Thoracic aorta (tissue), 2 donors: ENCODE measurements at regions not wholly inside any gene's neighbourhood (a gene's known extent, or its start where the extent isn't known, plus 50 kb on each side); places are given as distances from the start of the nearest gene placed in this dataset.

Experiments used
- ATAC-seq: fragments of 150-250 bp; one replicate; pipeline ENCODE4 v1.8.0; 2017; ENCODE audit warnings: low read depth; ENCODE audit not compliant: insufficient number of reproducible peaks, low FRiP score
- DNase-seq: peaks from one replicate; pipeline ENCODE4 v3.0.0-alpha.2; 2020; ENCODE audit warnings: low spot score
- H3K27ac ChIP-seq, 2 donors: fragments of 200-600 bp; sonication (generic); 1 replicate in 1 of 2; 2 replicates in 1 of 2; pipeline ENCODE4 v1.5.1; 2016; ENCODE audit warnings: mild to moderate bottlenecking in 2 of 2, moderate library complexity in 2 of 2
- H3K27me3 ChIP-seq: fragments of 200-600 bp; sonication (generic); replicated peaks from 2 replicates; pipeline ENCODE4 v1.6.0; 2016; ENCODE audit warnings: mild to moderate bottlenecking; ENCODE audit not compliant: insufficient read depth
- H3K36me3 ChIP-seq: fragments of 200-600 bp; sonication (generic); one replicate; pipeline ENCODE4 v1.5.1; 2016
- H3K4me1 ChIP-seq, 2 donors: fragments of 200-600 bp; sonication (generic); 1 replicate in 1 of 2; 2 replicates in 1 of 2; pipeline versions ENCODE4 v1.5.1 to v1.6.0; 2016; ENCODE audit warnings: low read depth in 2 of 2, mild to moderate bottlenecking in 1 of 2; ENCODE audit not compliant: control insufficient read depth in 1 of 2
- H3K4me3 ChIP-seq: fragments of 200-600 bp; sonication (generic); 2 replicates; pipeline ENCODE4 v1.5.1; 2016; ENCODE audit warnings: mild to moderate bottlenecking
- H3K9me3 ChIP-seq: fragments of 200-600 bp; sonication (generic); 2 replicates; pipeline ENCODE4 v1.5.1; 2016
- TF ChIP-seq, protein P1 (sequence below): fragments of 200-600 bp; sonication (generic); IDR thresholded peaks from one replicate; pipeline ENCODE4 v1.5.1; 2019; ENCODE audit warnings: antibody characterized with exemption

GRCh38 chr5:82661933-82662332 lies 383.8 kb upstream of the RPS23 start:
- H3K27me3 ChIP-seq, result no peaks in the 10 kb centered on the region
- peaks cover 0 to 22% of the 10 kb centered on the region in 2 donors for H3K4me1 ChIP-seq
- H3K4me3 ChIP-seq, result no peak overlapping the region
- H3K27ac ChIP-seq, result no peak overlapping the region
- no peaks in the 10 kb centered on the region for H3K36me3 ChIP-seq
- ATAC-seq, result no peak
- no peak for DNase-seq
- H3K9me3 ChIP-seq, result no peaks in the 10 kb centered on the region
- TF ChIP-seq, protein P1, sequence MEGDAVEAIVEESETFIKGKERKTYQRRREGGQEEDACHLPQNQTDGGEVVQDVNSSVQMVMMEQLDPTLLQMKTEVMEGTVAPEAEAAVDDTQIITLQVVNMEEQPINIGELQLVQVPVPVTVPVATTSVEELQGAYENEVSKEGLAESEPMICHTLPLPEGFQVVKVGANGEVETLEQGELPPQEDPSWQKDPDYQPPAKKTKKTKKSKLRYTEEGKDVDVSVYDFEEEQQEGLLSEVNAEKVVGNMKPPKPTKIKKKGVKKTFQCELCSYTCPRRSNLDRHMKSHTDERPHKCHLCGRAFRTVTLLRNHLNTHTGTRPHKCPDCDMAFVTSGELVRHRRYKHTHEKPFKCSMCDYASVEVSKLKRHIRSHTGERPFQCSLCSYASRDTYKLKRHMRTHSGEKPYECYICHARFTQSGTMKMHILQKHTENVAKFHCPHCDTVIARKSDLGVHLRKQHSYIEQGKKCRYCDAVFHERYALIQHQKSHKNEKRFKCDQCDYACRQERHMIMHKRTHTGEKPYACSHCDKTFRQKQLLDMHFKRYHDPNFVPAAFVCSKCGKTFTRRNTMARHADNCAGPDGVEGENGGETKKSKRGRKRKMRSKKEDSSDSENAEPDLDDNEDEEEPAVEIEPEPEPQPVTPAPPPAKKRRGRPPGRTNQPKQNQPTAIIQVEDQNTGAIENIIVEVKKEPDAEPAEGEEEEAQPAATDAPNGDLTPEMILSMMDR, result no peak

- H3K27ac ChIP-seq, result no peak overlapping the region
- H3K36me3 ChIP-seq, result no peaks in the 10 kb centered on the region
- H3K27me3 ChIP-seq, result no peaks in the 10 kb centered on the region
- no peaks in the 10 kb centered on the region for H3K9me3 ChIP-seq
- TF ChIP-seq, protein P1, result no peak
- peaks cover 0 to 27% of the 10 kb centered on the region in 2 donors for H3K4me1 ChIP-seq
- no peak overlapping the region for H3K4me3 ChIP-seq
- ATAC-seq (no peak), DNase-seq (no peak)
Measured at GRCh38 chr5:82661462-82661861, 383.3 kb upstream of the RPS23 start.

GRCh38 chr5:82659115-82659514 lies 381.0 kb upstream of the RPS23 start:
- ATAC-seq, result no peak
- H3K27me3 ChIP-seq, result no peaks in the 10 kb centered on the region
- no peak overlapping the region for H3K27ac ChIP-seq
- H3K9me3 ChIP-seq, result no peaks in the 10 kb centered on the region
- TF ChIP-seq, protein P1, result no peak
- no peaks in the 10 kb centered on the region for H3K36me3 ChIP-seq
- H3K4me3 ChIP-seq, result no peak overlapping the region
- no peak for DNase-seq
- peaks cover 0 to 10% of the 10 kb centered on the region in 2 donors for H3K4me1 ChIP-seq

GRCh38 chr5:82657033-82657699 lies 379.0 kb upstream of the RPS23 start:
- ATAC-seq, result no peak
- TF ChIP-seq, protein P1, result no peak
- no peaks in the 10 kb centered on the region for H3K36me3 ChIP-seq
- no peak overlapping the region for H3K4me3 ChIP-seq
- DNase-seq, result no peak
- H3K27ac ChIP-seq, result no peak overlapping the region
- H3K27me3 ChIP-seq, result no peaks in the 10 kb centered on the region
- no peaks in the 10 kb centered on the region for H3K9me3 ChIP-seq
- H3K4me1 ChIP-seq, result peaks cover 0 to 10% of the 10 kb centered on the region in 2 donors

DNA sequence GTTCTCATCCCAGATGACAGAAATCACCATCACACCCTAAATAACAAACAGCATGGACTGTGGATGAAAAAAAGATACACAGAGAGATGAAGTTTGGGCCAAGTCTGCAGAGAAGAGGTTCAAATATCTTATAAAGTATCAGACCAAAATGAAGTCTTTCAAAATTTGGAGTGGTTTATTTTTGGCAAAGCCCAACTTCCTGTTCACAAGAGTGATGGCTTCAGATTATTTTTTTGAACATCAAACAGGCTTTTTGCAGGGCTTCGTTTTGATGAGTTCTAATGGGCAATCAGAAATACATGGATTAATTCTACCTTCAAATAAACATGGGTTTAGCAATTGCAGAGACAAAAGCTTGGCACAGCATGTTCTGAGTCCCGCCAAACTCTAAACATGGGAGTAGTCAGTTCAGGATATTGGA lies 378.2 kb upstream of the RPS23 start:
- H3K36me3 ChIP-seq, result no peaks in the 10 kb centered on the region
- no peak overlapping the region for H3K4me3 ChIP-seq
- H3K9me3 ChIP-seq, result no peaks in the 10 kb centered on the region
- ATAC-seq (no peak), DNase-seq (no peak)
- H3K27me3 ChIP-seq, result no peaks in the 10 kb centered on the region
- H3K4me1 ChIP-seq, result peaks cover 0 to 10% of the 10 kb centered on the region in 2 donors
- TF ChIP-seq, protein P1, result no peak
- no peak overlapping the region for H3K27ac ChIP-seq
